ENCODE measurements at regions not wholly inside any gene's neighbourhood (a gene's known extent, or its start where the extent isn't known, plus 50 kb on each side); places are given as distances from the start of the nearest gene placed in this dataset.
"Not testable (repeated sequence)": the region's sequence is repeated elsewhere in the genome, so short reads cannot be mapped to it uniquely, and the experiment has no call there.

GRCh38 chr13:26483546-26483945, 73.9 kb upstream of the WASF3 start:
- DNase-seq (ENCODE audit: low spot score): no peak

DNA sequence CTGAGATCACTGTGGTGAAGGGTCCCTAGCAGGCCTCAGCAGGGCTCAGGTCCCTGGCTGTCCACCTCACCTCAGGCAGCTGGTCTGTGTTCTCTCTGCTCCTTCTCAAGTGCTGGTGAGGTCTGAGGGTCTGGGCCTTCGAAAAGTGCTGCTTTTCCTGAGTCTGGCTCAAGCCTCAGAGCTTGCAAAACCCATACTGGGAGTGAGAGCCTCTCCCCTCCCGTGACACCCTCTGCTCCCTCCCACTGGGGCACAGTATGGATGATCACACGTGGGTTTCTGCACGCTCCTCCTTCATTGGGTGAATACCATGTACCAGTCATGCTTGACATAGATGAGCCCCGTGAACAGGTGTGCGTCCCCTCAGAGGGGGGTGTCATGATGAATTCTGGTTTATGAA, 73.3 kb upstream of the WASF3 start:
- DNase-seq (ENCODE audit: low spot score): no peak

DNA sequence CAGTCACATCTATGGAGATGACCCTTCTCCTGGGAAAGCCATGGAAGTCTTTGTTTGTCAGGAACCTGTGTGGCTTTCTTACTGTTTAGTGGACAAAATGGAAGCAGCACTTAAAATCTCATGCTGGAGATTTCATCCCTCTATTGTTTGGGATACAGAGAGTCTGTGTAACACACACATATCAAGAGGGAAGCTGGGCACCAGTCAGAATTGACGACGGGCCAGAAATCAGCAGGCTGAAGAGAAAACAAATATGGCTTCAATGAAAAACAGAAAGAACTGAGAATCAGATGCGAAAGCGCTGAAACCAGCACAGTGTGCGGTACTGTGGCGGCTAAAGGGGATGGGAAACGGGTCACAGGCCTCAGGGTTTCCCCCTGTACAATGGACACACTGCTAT, 72.2 kb upstream of the WASF3 start:
- DNase-seq (ENCODE audit: low spot score): no peak

DNA sequence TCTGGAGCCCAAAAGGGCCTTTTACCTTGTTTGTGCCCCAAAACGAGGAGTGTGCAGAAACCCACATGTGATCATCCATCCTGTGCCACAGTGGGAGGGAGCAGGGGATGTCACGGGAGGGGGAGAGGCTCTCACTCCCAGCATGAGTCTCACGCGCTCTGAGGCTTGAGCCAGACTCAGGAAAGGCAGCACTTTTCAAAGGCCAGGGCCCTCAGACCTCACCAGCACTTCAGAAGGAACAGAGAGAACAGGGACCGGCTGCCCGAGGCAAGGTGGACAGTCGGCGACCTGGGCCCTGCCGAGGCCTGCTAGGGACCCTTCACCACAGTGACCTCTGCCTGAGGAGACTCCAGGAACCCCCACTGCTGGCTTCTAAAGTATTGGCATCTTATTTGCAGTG, 71.7 kb upstream of the WASF3 start:
- no peak for DNase-seq (ENCODE audit: low spot score)

DNA sequence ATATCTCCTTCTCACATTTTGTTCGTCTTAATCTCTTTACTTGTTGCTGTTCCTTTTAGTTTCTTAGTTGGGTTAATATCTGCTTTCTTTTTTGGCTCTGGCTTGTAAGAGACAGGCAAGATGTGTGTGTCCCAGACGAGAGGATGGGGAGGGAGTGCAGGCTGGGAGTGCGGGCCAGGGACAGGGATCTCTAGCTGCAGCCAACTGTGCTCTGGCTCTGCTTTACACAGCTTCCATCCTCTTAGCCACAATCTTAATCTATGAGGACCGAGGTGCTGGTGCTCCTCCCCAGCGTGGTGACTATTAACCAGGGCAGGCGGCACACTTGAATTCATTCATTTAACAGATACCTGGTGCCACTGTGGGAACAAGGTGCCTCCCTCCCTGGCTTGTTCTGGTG, 70.9 kb upstream of the WASF3 start:
- DNase-seq (ENCODE audit: low spot score): no peak

DNA sequence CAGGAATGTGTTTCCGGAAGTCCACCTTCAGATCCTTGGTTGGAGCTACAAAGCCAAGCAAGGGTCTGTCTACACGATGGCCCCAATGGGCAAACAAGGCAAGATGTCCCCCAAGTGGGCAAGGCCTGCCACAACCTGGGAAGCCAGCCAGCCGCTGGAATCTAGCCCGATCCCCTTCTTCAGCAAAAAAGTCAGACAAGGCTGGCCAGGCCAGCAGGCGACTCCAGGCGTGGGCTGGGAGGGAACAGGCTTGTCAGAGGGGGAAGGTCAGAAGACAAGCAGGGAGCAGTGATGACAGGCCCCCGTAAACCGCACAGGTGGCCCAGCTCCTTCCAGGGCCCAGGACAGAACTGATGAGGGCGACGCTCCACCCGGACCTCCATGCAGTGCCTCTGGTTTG, 69.7 kb upstream of the WASF3 start:
- no peak for DNase-seq (ENCODE audit: low spot score)

- DNase-seq (ENCODE audit: low spot score): no peak
These were observed 69.1 kb upstream of the WASF3 start for GRCh38 chr13:26488236-26489003.

DNA sequence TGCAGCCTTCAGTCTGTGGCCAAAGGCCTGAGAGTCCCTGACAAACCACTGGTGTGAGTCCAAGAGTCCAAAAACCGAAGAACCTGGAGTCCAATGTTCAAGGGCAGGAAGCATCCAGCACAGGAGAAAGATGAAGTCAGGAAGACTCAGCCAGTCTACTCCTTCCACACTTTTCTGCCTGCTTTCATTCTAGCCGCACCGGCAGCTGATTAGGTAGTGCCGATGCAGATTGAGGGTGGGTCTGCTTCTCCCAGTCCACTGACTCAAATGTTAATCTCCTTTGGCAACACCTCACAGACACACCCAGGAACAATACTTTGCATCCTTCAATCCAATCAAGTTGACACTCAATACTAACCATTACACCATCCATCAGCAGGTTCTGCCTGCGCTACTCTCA, 65.2 kb upstream of the WASF3 start:
- not testable (repeated sequence) for DNase-seq (ENCODE audit: low spot score)

GRCh38 chr13:26494571-26495195, 62.8 kb upstream of the WASF3 start:
- DNase-seq (ENCODE audit: low spot score): no peak

DNA sequence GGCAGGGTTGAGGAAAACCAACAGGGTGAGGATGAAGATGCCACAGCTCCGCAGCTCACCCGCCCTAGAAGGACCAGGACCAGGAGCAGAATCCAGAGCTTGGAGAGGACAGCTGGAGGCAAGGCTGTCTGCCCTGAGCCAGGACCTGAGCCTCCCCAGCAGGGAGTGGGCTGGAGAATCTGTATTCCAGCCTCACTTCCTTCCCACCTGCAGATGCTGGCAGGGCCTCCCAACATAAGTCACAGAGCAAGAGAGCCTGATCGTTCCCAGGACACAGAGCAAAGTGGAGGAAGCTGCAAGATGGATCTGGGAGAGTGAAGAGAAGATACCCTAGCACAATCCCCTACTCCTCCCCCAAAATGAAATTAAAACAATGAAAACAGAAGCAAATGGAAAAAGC, 61.7 kb upstream of the WASF3 start:
- no peak for DNase-seq (ENCODE audit: low spot score)

DNA sequence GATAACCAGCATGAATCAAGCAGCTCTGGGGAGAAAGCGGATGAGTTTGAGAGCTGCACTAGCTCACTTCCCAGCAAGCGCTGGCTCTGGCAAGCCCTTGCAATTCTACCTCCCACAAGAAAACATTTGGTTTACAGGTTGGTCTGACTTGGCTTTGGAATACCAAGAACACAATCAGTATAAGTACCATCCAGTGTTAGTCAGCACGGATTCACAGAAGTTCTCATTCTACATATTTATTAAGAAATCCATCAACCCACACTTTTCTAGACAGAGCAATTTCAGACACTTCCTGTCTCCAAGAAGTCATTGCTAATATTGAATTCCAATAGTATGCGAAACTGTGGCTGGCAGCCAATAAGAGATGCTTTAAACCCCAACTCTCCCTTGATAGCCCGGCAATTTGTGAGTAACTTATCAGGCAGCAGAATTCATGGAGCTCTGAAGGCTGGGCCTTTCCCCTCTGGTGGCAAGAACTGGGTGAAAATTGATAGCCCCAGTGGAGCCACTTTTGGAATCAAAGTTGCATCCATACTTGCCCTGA, 59.4 kb upstream of the WASF3 start:
- DNase-seq (ENCODE audit: low spot score): no peak

GRCh38 chr13:26498656-26499601, 58.6 kb upstream of the WASF3 start:
- DNase-seq (ENCODE audit: low spot score): no peak

DNA sequence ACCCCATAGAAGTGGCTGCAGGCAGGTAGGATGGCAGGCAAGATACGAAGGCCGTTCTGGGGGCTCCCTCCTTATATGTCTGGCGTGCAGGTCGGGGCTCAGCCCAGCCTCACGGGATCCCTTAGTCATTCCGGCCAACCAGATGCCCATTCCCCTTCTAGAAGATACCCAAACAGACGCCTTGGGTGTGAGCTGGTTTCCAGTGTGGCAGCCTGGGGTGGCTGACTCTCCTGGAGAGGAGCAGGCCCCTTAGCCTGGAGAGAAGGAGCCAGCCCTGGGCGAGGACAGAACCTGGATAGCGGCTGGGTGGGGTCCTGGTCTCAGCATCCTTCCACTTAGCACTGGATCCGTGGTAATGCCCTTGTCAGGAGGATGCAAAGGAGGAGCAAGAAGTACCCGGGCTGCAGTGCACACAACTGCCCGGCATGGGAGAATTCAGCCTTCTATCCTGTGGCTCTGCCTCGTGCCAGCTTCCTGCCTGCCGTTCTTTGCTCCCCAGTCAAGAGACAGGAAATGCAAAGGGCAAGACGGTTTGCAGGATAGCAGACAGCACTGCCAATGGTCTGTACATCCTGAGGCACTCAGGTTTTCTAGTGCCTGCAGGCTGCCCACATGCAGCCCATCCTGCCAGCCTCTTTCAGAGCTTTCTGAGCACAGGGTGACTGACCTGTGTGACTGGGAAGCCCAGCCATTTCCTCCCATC, 56.7 kb upstream of the WASF3 start:
- no peak for DNase-seq (ENCODE audit: low spot score)

- DNase-seq (ENCODE audit: low spot score): no peak
These were observed 55.8 kb upstream of the WASF3 start for GRCh38 chr13:26501641-26502040.

- no peak for DNase-seq (ENCODE audit: low spot score)
These were observed 54.7 kb upstream of the WASF3 start for GRCh38 chr13:26502826-26503225.

DNA sequence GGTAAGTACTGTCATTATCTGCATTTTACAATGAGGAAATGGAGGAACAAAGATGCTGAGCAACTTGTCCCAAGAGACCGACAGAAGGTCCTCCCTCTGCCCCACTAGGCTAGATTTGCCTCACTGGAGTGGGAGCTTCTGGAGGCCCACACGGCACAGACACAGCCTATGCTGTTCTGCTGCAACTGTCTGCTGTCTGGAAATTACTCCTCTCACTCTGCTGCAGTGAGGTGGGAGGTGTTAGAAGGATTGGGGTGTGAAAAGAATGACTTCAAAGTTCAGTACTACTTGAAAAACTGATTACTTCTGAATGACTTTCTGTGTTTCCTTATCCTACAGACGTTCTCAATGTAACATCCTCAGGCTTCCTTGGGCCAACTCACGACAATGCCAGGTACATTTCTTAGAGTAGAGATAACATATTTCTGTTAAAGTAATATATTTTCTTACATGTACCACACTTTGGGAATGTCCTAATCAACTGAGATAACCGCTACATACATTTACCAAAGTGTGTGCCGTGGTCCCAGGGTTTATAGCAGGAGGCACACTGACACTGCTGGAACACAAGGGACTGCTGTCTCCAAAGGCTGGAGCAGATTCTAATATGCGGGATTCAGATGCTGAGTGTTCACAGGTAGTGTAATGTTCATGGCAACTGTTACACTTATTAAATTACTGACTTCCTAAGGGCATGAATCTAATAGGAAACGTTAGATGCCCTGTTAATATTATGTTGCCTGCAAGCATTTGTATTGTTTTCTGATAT, 53.5 kb upstream of the WASF3 start:
- DNase-seq (ENCODE audit: low spot score): no peak

All from HuH-7.5 (cell line).